ENCODE measurements at regions not wholly inside any gene's neighbourhood (a gene's known extent, or its start where the extent isn't known, plus 50 kb on each side); places are given as distances from the start of the nearest gene placed in this dataset.

DNA sequence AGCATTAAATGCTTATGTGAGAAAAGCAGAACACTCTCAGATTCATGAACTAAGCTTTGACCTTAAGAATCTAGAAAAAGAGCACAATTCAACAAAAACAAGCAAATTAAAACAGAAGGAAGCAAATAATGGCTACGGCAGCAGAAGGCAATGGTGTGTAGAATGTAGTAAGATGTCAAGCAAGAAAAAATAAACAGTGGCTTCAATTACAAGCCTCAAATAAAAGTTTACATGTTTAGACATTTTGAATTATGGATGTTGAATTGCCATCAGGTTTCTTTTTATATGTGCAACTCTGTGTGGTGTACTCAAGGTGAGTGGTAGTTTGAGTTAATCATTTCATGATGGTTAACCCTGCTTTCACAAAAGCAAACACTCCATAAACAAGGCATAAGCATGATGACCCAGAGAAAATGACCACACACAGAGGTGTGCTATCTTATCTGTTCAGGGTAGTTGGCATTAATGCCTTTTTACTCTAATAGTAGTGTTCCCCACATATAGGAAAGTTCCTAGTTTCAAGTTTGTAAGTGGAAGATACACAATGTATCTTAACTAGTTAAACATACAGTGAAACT, 207.1 kb downstream of the FIGN start:
- TF ChIP-seq, protein P1, sequence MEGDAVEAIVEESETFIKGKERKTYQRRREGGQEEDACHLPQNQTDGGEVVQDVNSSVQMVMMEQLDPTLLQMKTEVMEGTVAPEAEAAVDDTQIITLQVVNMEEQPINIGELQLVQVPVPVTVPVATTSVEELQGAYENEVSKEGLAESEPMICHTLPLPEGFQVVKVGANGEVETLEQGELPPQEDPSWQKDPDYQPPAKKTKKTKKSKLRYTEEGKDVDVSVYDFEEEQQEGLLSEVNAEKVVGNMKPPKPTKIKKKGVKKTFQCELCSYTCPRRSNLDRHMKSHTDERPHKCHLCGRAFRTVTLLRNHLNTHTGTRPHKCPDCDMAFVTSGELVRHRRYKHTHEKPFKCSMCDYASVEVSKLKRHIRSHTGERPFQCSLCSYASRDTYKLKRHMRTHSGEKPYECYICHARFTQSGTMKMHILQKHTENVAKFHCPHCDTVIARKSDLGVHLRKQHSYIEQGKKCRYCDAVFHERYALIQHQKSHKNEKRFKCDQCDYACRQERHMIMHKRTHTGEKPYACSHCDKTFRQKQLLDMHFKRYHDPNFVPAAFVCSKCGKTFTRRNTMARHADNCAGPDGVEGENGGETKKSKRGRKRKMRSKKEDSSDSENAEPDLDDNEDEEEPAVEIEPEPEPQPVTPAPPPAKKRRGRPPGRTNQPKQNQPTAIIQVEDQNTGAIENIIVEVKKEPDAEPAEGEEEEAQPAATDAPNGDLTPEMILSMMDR (IDR thresholded peaks at IDR 0.05) = no peak
- TF ChIP-seq POLR2A (IDR thresholded peaks at IDR 0.05) = no peak
